ENCODE measurements at regions not wholly inside any gene's neighbourhood (a gene's known extent, or its start where the extent isn't known, plus 50 kb on each side); places are given as distances from the start of the nearest gene placed in this dataset.
A peak's percentile ranks its signal among the peaks of the same experiment; 100 is the strongest.

GRCh38 chr15:98519767-98520550 lies 128.4 kb upstream of the IGF1R start:
- no peaks in the 10 kb centered on the region for H3K27me3 ChIP-seq (ENCODE audit: control insufficient read depth in 3 of 3, insufficient read depth in 3 of 3, low read length in 3 of 3)
- H3K4me3 ChIP-seq (ENCODE audit: low read length in 3 of 3), result no peak overlapping the region
- no peak overlapping the region for H3K9ac ChIP-seq (ENCODE audit: low read depth in 1 of 3, low read length in 3 of 3)
- no peaks in the 10 kb centered on the region for H3K4me1 ChIP-seq (ENCODE audit: control insufficient read depth in 3 of 3, insufficient read depth in 3 of 3, low read length in 3 of 3)
- no peaks in the 10 kb centered on the region for H3K9me3 ChIP-seq (ENCODE audit: control insufficient read depth in 3 of 3, low read length in 3 of 3)
- H3K36me3 ChIP-seq (ENCODE audit: control insufficient read depth in 3 of 3, insufficient read depth in 3 of 3, low read length in 3 of 3), result no peaks in the 10 kb centered on the region
- H3K27ac ChIP-seq (ENCODE audit: low read depth, low read length), result no peak overlapping the region

GRCh38 chr15:98522127-98522526 lies 126.2 kb upstream of the IGF1R start:
- no peak overlapping the region for H3K27ac ChIP-seq (ENCODE audit: low read depth, low read length)
- H3K27me3 ChIP-seq (ENCODE audit: control insufficient read depth in 3 of 3, insufficient read depth in 3 of 3, low read length in 3 of 3), result no peaks in the 10 kb centered on the region
- H3K36me3 ChIP-seq (ENCODE audit: control insufficient read depth in 3 of 3, insufficient read depth in 3 of 3, low read length in 3 of 3), result no peaks in the 10 kb centered on the region
- H3K4me3 ChIP-seq (ENCODE audit: low read length in 3 of 3), result no peak overlapping the region
- H3K9ac ChIP-seq (ENCODE audit: low read depth in 1 of 3, low read length in 3 of 3), result no peak overlapping the region
- no peaks in the 10 kb centered on the region for H3K4me1 ChIP-seq (ENCODE audit: control insufficient read depth in 3 of 3, insufficient read depth in 3 of 3, low read length in 3 of 3)
- no peaks in the 10 kb centered on the region for H3K9me3 ChIP-seq (ENCODE audit: control insufficient read depth in 3 of 3, low read length in 3 of 3)

GRCh38 chr15:98523912-98524662 lies 124.3 kb upstream of the IGF1R start:
- H3K36me3 ChIP-seq (ENCODE audit: control insufficient read depth in 3 of 3, insufficient read depth in 3 of 3, low read length in 3 of 3), result no peaks in the 10 kb centered on the region
- H3K4me1 ChIP-seq (ENCODE audit: control insufficient read depth in 3 of 3, insufficient read depth in 3 of 3, low read length in 3 of 3), result no peaks in the 10 kb centered on the region
- no peak overlapping the region for H3K27ac ChIP-seq (ENCODE audit: low read depth, low read length)
- no peaks in the 10 kb centered on the region for H3K9me3 ChIP-seq (ENCODE audit: control insufficient read depth in 3 of 3, low read length in 3 of 3)
- H3K4me3 ChIP-seq (ENCODE audit: low read length in 3 of 3), result no peak overlapping the region
- no peak overlapping the region for H3K9ac ChIP-seq (ENCODE audit: low read depth in 1 of 3, low read length in 3 of 3)
- peaks cover under 1 to 8% (median 6%) of the 10 kb centered on the region in 3 donors for H3K27me3 ChIP-seq (ENCODE audit: control insufficient read depth in 3 of 3, insufficient read depth in 3 of 3, low read length in 3 of 3)

DNA sequence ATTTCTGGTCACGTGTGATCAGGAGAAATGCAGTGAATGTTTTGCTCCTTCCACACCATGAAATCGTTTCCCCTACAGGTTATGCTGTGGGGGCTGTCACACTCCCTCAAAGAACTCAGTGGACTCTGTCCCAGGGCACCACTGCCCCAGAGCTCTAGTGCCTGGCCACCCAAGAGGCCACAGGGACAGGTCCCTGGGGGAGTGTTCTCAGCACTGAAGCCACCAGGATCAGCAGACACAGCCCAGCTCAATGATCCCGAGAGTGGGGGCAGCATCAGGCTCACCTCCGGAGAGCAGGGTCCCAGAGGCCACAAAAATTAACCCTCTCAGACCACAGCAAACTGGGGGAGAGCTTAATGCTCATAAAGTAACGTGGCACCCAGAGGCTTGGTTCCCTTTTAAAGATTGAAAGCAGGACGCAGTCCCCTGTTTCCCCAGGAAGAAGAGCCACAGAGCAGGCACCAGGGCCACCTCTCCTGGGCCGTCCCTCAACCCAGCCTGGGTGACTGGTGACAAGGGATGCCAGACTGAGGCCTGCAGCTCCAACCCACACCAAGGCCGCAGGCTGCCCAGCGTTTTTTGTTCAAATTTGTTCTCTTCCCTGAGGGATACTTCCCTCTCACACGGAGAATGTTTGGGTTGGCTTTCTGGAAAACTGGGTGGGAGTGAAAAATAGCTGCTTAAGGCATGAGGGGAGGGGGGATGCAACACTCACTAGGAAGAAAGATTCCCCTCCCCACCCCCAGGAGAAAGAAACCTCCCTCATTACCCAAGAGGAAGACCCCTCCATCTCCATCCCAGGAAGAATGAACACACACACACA lies 123.3 kb upstream of the IGF1R start:
- H3K9ac ChIP-seq (ENCODE audit: low read depth in 1 of 3, low read length in 3 of 3), result peak overlapping the region in 1 of 3 donors; percentile 20

GRCh38 chr15:98525661-98526001 lies 122.7 kb upstream of the IGF1R start:
- peak overlapping the region in 1 of 3 donors; percentile 20 for H3K9ac ChIP-seq (ENCODE audit: low read depth in 1 of 3, low read length in 3 of 3)
- no peaks in the 10 kb centered on the region for H3K4me1 ChIP-seq (ENCODE audit: control insufficient read depth in 3 of 3, insufficient read depth in 3 of 3, low read length in 3 of 3)
- no peaks in the 10 kb centered on the region for H3K36me3 ChIP-seq (ENCODE audit: control insufficient read depth in 3 of 3, insufficient read depth in 3 of 3, low read length in 3 of 3)
- H3K27ac ChIP-seq (ENCODE audit: low read depth, low read length), result no peak overlapping the region
- H3K9me3 ChIP-seq (ENCODE audit: control insufficient read depth in 3 of 3, low read length in 3 of 3), result no peaks in the 10 kb centered on the region
- peaks cover 10 to 13% (median 12%) of the 10 kb centered on the region in 3 donors for H3K27me3 ChIP-seq (ENCODE audit: control insufficient read depth in 3 of 3, insufficient read depth in 3 of 3, low read length in 3 of 3)
- H3K4me3 ChIP-seq (ENCODE audit: low read length in 3 of 3), result no peak overlapping the region

More for the DNA sequence above, 123.3 kb upstream of the IGF1R start:
- Histone ChIP-seq H3K4me1 (ENCODE audit: control insufficient read depth in 3 of 3, insufficient read depth in 3 of 3, low read length in 3 of 3) (no peaks in the 10 kb centered on the region), H3K4me3 (ENCODE audit: low read length in 3 of 3) (no peak overlapping the region), H3K9me3 (ENCODE audit: control insufficient read depth in 3 of 3, low read length in 3 of 3) (no peaks in the 10 kb centered on the region), H3K36me3 (ENCODE audit: control insufficient read depth in 3 of 3, insufficient read depth in 3 of 3, low read length in 3 of 3) (no peaks in the 10 kb centered on the region), H3K27me3 (ENCODE audit: control insufficient read depth in 3 of 3, insufficient read depth in 3 of 3, low read length in 3 of 3) (peaks cover 8 to 11% (median 10%) of the 10 kb centered on the region in 3 donors), H3K27ac (ENCODE audit: low read depth, low read length) (no peak overlapping the region)

- H3K27ac ChIP-seq (ENCODE audit: low read depth, low read length), result no peak overlapping the region
- peaks cover 11 to 17% (median 15%) of the 10 kb centered on the region in 3 donors for H3K27me3 ChIP-seq (ENCODE audit: control insufficient read depth in 3 of 3, insufficient read depth in 3 of 3, low read length in 3 of 3)
- no peaks in the 10 kb centered on the region for H3K9me3 ChIP-seq (ENCODE audit: control insufficient read depth in 3 of 3, low read length in 3 of 3)
- no peaks in the 10 kb centered on the region for H3K4me1 ChIP-seq (ENCODE audit: control insufficient read depth in 3 of 3, insufficient read depth in 3 of 3, low read length in 3 of 3)
- H3K9ac ChIP-seq (ENCODE audit: low read depth in 1 of 3, low read length in 3 of 3), result no peak overlapping the region
- H3K4me3 ChIP-seq (ENCODE audit: low read length in 3 of 3), result no peak overlapping the region
- H3K36me3 ChIP-seq (ENCODE audit: control insufficient read depth in 3 of 3, insufficient read depth in 3 of 3, low read length in 3 of 3), result no peaks in the 10 kb centered on the region
These were observed 122.2 kb upstream of the IGF1R start for GRCh38 chr15:98526094-98526493.

DNA sequence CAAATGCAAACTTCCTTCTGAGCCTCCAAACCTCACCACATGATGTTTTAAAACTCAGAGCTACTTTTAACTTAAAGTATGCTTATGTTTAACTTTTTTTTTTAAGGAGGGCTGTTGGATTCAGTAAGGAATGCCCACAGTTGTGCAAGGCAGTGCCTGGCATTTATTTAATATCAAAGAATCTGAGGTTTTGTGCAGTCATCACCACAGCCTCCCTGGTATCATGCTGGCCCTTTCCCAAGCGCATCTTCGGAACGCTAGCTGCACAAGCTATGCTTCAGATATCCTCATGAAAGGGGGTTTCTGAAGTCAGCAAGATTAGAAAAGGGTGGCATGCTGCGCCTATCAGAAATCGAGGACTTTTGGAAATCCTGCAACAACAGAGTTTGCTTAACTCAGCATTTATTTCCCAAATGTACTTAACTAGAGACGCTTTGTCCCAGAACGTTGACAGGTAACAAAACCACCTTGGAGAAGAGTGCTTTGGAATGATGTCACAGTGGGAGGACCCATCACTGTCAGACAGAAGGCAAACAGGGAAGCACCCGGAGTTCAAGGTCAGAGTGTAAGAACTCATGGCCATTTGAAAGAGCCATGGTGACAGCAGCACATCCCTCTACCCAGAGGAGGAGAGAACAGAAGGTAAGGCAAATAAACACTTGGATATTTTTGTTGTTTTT lies 120.2 kb upstream of the IGF1R start:
- Histone ChIP-seq H3K9me3 (ENCODE audit: control insufficient read depth in 3 of 3, low read length in 3 of 3) (no peaks in the 10 kb centered on the region), H3K27me3 (ENCODE audit: control insufficient read depth in 3 of 3, insufficient read depth in 3 of 3, low read length in 3 of 3) (peaks cover 11 to 22% (median 15%) of the 10 kb centered on the region in 3 donors), H3K4me3 (ENCODE audit: low read length in 3 of 3) (no peak overlapping the region), H3K4me1 (ENCODE audit: control insufficient read depth in 3 of 3, insufficient read depth in 3 of 3, low read length in 3 of 3) (no peaks in the 10 kb centered on the region), H3K9ac (ENCODE audit: low read depth in 1 of 3, low read length in 3 of 3) (no peak overlapping the region), H3K27ac (ENCODE audit: low read depth, low read length) (no peak overlapping the region), H3K36me3 (ENCODE audit: control insufficient read depth in 3 of 3, insufficient read depth in 3 of 3, low read length in 3 of 3) (no peaks in the 10 kb centered on the region)

DNA sequence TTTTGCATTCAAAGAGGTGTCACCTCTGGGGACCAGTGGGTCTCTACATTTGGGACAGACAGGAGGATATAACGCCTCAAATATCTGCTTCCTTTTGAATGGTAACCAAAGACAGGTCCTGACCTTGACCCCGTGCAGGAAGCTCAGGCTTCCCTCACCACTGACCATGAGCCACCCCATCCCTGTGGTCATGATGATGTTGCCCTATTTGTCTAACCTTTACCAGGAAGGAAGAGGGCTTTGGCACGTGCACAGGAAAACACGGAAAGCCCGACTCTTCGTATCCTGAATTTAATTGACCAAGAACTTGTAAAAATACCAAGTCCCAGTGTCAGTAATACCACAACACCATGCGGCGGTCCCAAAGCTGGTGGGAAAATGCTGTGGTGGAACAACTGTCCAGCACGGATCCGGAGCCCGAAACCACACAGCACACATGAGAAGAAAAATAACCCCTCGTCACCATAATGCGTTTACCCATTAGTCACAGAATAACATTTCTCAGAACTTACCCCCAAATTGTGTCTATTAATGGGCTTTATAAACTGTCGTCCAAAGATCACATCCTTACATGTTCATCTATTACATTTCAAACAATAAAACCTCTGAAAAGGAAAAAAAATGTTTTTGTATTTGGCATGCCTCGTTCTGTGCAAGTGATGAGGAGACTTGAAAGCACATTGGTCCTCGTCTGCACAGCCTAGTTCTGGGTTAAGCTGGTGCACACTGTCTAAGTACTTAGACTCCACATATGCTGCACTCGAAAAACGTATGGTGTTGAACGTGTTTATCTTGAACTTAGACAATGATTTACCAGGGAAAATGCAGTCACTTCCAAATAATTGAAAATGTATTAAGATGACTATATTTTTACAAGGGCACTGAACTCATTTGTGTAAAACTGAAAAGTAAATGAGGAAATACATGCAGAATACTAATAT lies 118.9 kb upstream of the IGF1R start:
- Histone ChIP-seq H3K9me3 (ENCODE audit: control insufficient read depth in 3 of 3, low read length in 3 of 3) (no peaks in the 10 kb centered on the region), H3K27me3 (ENCODE audit: control insufficient read depth in 3 of 3, insufficient read depth in 3 of 3, low read length in 3 of 3) (peaks cover 11 to 22% (median 15%) of the 10 kb centered on the region in 3 donors), H3K4me1 (ENCODE audit: control insufficient read depth in 3 of 3, insufficient read depth in 3 of 3, low read length in 3 of 3) (no peaks in the 10 kb centered on the region), H3K27ac (ENCODE audit: low read depth, low read length) (no peak overlapping the region), H3K4me3 (ENCODE audit: low read length in 3 of 3) (no peak overlapping the region), H3K9ac (ENCODE audit: low read depth in 1 of 3, low read length in 3 of 3) (no peak overlapping the region), H3K36me3 (ENCODE audit: control insufficient read depth in 3 of 3, insufficient read depth in 3 of 3, low read length in 3 of 3) (no peaks in the 10 kb centered on the region)

- Histone ChIP-seq H3K9me3 (ENCODE audit: control insufficient read depth in 3 of 3, low read length in 3 of 3) (no peaks in the 10 kb centered on the region), H3K27me3 (ENCODE audit: control insufficient read depth in 3 of 3, insufficient read depth in 3 of 3, low read length in 3 of 3) (peaks cover 11 to 22% (median 15%) of the 10 kb centered on the region in 3 donors), H3K9ac (ENCODE audit: low read depth in 1 of 3, low read length in 3 of 3) (no peak overlapping the region), H3K4me3 (ENCODE audit: low read length in 3 of 3) (no peak overlapping the region), H3K4me1 (ENCODE audit: control insufficient read depth in 3 of 3, insufficient read depth in 3 of 3, low read length in 3 of 3) (no peaks in the 10 kb centered on the region), H3K27ac (ENCODE audit: low read depth, low read length) (no peak overlapping the region), H3K36me3 (ENCODE audit: control insufficient read depth in 3 of 3, insufficient read depth in 3 of 3, low read length in 3 of 3) (no peaks in the 10 kb centered on the region)
These were observed 117.8 kb upstream of the IGF1R start for GRCh38 chr15:98530570-98530969.
